DMS53 treated with DMSO at 0.1 percent for 48 hours (cell line): ENCODE measurements at regions not wholly inside any gene's neighbourhood (a gene's known extent, or its start where the extent isn't known, plus 50 kb on each side); places are given as distances from the start of the nearest gene placed in this dataset.
A peak's percentile ranks its signal among the peaks of the same experiment; 100 is the strongest.
"Not testable (repeated sequence)": the region's sequence is repeated elsewhere in the genome, so short reads cannot be mapped to it uniquely, and the experiment has no call there.

Experiments used
- DNase-seq: peaks from one replicate; lab custom pipeline; 2025; ENCODE audit not compliant: unreplicated experiment; lab: John Stamatoyannopoulos, UW

GRCh38 chr2:4965556-4966320, 726.4 kb upstream of the SOX11 start:
- no peak for DNase-seq

GRCh38 chr2:4967206-4967605, 725.0 kb upstream of the SOX11 start:
- no peak for DNase-seq

GRCh38 chr2:4972472-4972871, 719.7 kb upstream of the SOX11 start:
- no peak for DNase-seq

GRCh38 chr2:4973354-4973753, 718.8 kb upstream of the SOX11 start:
- no peak for DNase-seq

GRCh38 chr2:4973973-4974372, 718.2 kb upstream of the SOX11 start:
- no peak for DNase-seq

- no peak for DNase-seq
Observed at GRCh38 chr2:4976407-4976806, 715.8 kb upstream of the SOX11 start.

- no peak for DNase-seq
Observed at GRCh38 chr2:4979111-4979510, 713.1 kb upstream of the SOX11 start.

GRCh38 chr2:4980995-4981394, 711.2 kb upstream of the SOX11 start:
- DNase-seq = no peak

- no peak for DNase-seq
Observed at GRCh38 chr2:4981802-4982409, 710.3 kb upstream of the SOX11 start.

- not testable (repeated sequence) for DNase-seq
Observed at GRCh38 chr2:4988444-4988843, 703.7 kb upstream of the SOX11 start.

GRCh38 chr2:4992226-4992625, 700.0 kb upstream of the SOX11 start:
- DNase-seq = peak; percentile 21

- no peak for DNase-seq
Observed at GRCh38 chr2:4995466-4995865, 696.7 kb upstream of the SOX11 start.

- DNase-seq = no peak
Observed at GRCh38 chr2:5007596-5007995, 684.6 kb upstream of the SOX11 start.

GRCh38 chr2:5019324-5019723, 672.9 kb upstream of the SOX11 start:
- no peak for DNase-seq

- DNase-seq = peak; percentile 41
Observed at GRCh38 chr2:5020116-5020875, 671.9 kb upstream of the SOX11 start.

GRCh38 chr2:5021136-5021535, 671.0 kb upstream of the SOX11 start:
- peak; percentile 66 for DNase-seq

- DNase-seq = no peak
Observed at GRCh38 chr2:5022061-5022460, 670.1 kb upstream of the SOX11 start.

- not testable (repeated sequence) for DNase-seq
Observed at GRCh38 chr2:5022708-5023635, 669.2 kb upstream of the SOX11 start.

GRCh38 chr2:5026571-5027234, 665.5 kb upstream of the SOX11 start:
- no peak for DNase-seq

- DNase-seq = no peak
Observed at GRCh38 chr2:5035057-5035488, 657.1 kb upstream of the SOX11 start.
